ENCODE measurements at regions not wholly inside any gene's neighbourhood (a gene's known extent, or its start where the extent isn't known, plus 50 kb on each side); places are given as distances from the start of the nearest gene placed in this dataset.

- H3K36me3 ChIP-seq (ENCODE audit: control insufficient read depth in 2 of 2, extremely low read depth in 1 of 2, insufficient read depth in 2 of 2, low read length in 2 of 2) = no peaks in the 10 kb centered on the region
- no peak overlapping the region for H3K4me3 ChIP-seq (replicated peaks in 1 of 3; ENCODE audit: insufficient read depth in 1 of 3, low read depth in 1 of 3, low read length in 3 of 3)
- H3K4me1 ChIP-seq (ENCODE audit: control insufficient read depth, extremely low read depth, insufficient read depth, low read length) = no peaks in the 10 kb centered on the region
- ChIA-PET POLR2A (no interaction called here), CTCF (no interaction called here)
- no peak overlapping the region for H3K9ac ChIP-seq (replicated peaks; ENCODE audit: extremely low read depth, insufficient read depth, low read length)
- H3K9me3 ChIP-seq (replicated peaks; ENCODE audit: control insufficient read depth, insufficient read depth, low read length) = no peaks in the 10 kb centered on the region
- H3K9me1 ChIP-seq (replicated peaks; ENCODE audit: control insufficient read depth, extremely low read depth, insufficient read depth, low read length) = no peaks in the 10 kb centered on the region
- no peak for DNase-seq (ENCODE audit: low read depth, low spot score)
- no peaks in the 10 kb centered on the region for H3K79me2 ChIP-seq (ENCODE audit: control insufficient read depth, insufficient read depth, low read length)
- H3K4me2 ChIP-seq (ENCODE audit: insufficient read depth, low read length) = no peak overlapping the region
- intact Hi-C loops (cut with micrococcal nuclease) = no loop called here
- no peaks in the 10 kb centered on the region for H3K27me3 ChIP-seq (ENCODE audit: control insufficient read depth in 2 of 2, insufficient read depth in 2 of 2, low read length in 2 of 2)
- H4K20me1 ChIP-seq (replicated peaks; ENCODE audit: control insufficient read depth, extremely low read depth, insufficient read depth, low read length) = no peaks in the 10 kb centered on the region
- no peak for TF ChIP-seq FOS (IDR thresholded peaks at IDR 0.05; ENCODE audit: borderline replicate concordance, insufficient read depth, low read length)
- TF ChIP-seq JUN (IDR thresholded peaks at IDR 0.05; ENCODE audit: borderline replicate concordance, insufficient read depth, insufficient read length, low read depth) = no peak
- no peak for TF ChIP-seq MAX (IDR thresholded peaks at IDR 0.05; ENCODE audit: insufficient read depth, insufficient read length)
- no peak for TF ChIP-seq EZH2 (IDR thresholded peaks at IDR 0.05; ENCODE audit: borderline replicate concordance, low read depth, low read length, severe bottlenecking)
- no peak overlapping the region for H2AFZ ChIP-seq (ENCODE audit: low read depth, low read length)
- dilution Hi-C loops (cut with MboI; ENCODE audit: extremely low pct_ligation_motif_present, low sequenced_read_pairs) = no loop called here
- no peak for FAIRE-seq
- H3K27ac ChIP-seq (ENCODE audit: insufficient read depth, low read depth, low read length) = no peak overlapping the region
- no TSS peak for BruUV-seq (replicated peaks)
Observed at GRCh38 chr18:39753178-39753577, 2187.6 kb upstream of the CELF4 start.

- FAIRE-seq = no peak
- Histone ChIP-seq H4K20me1 (replicated peaks; ENCODE audit: control insufficient read depth, extremely low read depth, insufficient read depth, low read length) (no peaks in the 10 kb centered on the region), H3K4me2 (ENCODE audit: insufficient read depth, low read length) (no peak overlapping the region), H3K79me2 (ENCODE audit: control insufficient read depth, insufficient read depth, low read length) (no peaks in the 10 kb centered on the region), H2AFZ (ENCODE audit: low read depth, low read length) (no peak overlapping the region), H3K9me3 (replicated peaks; ENCODE audit: control insufficient read depth, insufficient read depth, low read length) (no peaks in the 10 kb centered on the region), H3K36me3 (ENCODE audit: control insufficient read depth in 2 of 2, extremely low read depth in 1 of 2, insufficient read depth in 2 of 2, low read length in 2 of 2) (no peaks in the 10 kb centered on the region), H3K27ac (ENCODE audit: insufficient read depth, low read depth, low read length) (no peak overlapping the region), H3K4me3 (replicated peaks in 1 of 3; ENCODE audit: insufficient read depth in 1 of 3, low read depth in 1 of 3, low read length in 3 of 3) (no peak overlapping the region), H3K9ac (replicated peaks; ENCODE audit: extremely low read depth, insufficient read depth, low read length) (no peak overlapping the region), H3K27me3 (ENCODE audit: control insufficient read depth in 2 of 2, insufficient read depth in 2 of 2, low read length in 2 of 2) (no peaks in the 10 kb centered on the region), H3K9me1 (replicated peaks; ENCODE audit: control insufficient read depth, extremely low read depth, insufficient read depth, low read length) (no peaks in the 10 kb centered on the region), H3K4me1 (ENCODE audit: control insufficient read depth, extremely low read depth, insufficient read depth, low read length) (no peaks in the 10 kb centered on the region)
- dilution Hi-C loops (cut with MboI; ENCODE audit: extremely low pct_ligation_motif_present, low sequenced_read_pairs) (no loop called here), intact Hi-C loops (cut with micrococcal nuclease) (no loop called here)
- no peak for TF ChIP-seq MYC (IDR thresholded peaks at IDR 0.05; ENCODE audit: low read depth, low read length)
- TF ChIP-seq MAX (IDR thresholded peaks at IDR 0.05; ENCODE audit: insufficient read depth, insufficient read length) = no peak
- TF ChIP-seq FOS (IDR thresholded peaks at IDR 0.05; ENCODE audit: borderline replicate concordance, insufficient read depth, low read length) = no peak
- no peak for TF ChIP-seq CTCF (IDR thresholded peaks at IDR 0.05; ENCODE audit: extremely low read depth in 1 of 2, insufficient read depth in 1 of 2, low read depth in 1 of 2, low read length in 2 of 2)
- no peak for TF ChIP-seq EZH2 (IDR thresholded peaks at IDR 0.05; ENCODE audit: borderline replicate concordance, low read depth, low read length, severe bottlenecking)
- TF ChIP-seq GATA2 (IDR thresholded peaks at IDR 0.05; ENCODE audit: insufficient read depth, insufficient read length, low read depth, low read length) = no peak
- no peak for TF ChIP-seq POLR2A (IDR thresholded peaks at IDR 0.05; ENCODE audit: low read depth, low read length)
- TF ChIP-seq POLR2AphosphoS5 (IDR thresholded peaks at IDR 0.05; ENCODE audit: insufficient read depth, low read depth, low read length) = no peak
- TF ChIP-seq JUN (IDR thresholded peaks at IDR 0.05; ENCODE audit: borderline replicate concordance, insufficient read depth, insufficient read length, low read depth) = no peak
- CTCF ChIA-PET = no interaction called here
- POLR2A ChIA-PET = no interaction called here
- DNase-seq (ENCODE audit: low read depth, low spot score) = no peak
- BruUV-seq (replicated peaks) = no TSS peak
Observed at GRCh38 chr18:39752351-39752750, 2186.8 kb upstream of the CELF4 start.

Measured in endothelial cell of umbilical vein (primary cell).